ENCODE measurements at regions not wholly inside any gene's neighbourhood (a gene's known extent, or its start where the extent isn't known, plus 50 kb on each side); places are given as distances from the start of the nearest gene placed in this dataset.

GRCh38 chr10:28354511-28354910, 51.6 kb upstream of the MPP7 start:
- Histone ChIP-seq H3K4me3 (ENCODE audit: low read depth, low read length) (no peak overlapping the region), H3K27me3 (ENCODE audit: control insufficient read depth, insufficient read depth, low read length) (no peaks in the 10 kb centered on the region), H3K36me3 (ENCODE audit: control insufficient read depth, insufficient read depth, low read length) (no peaks in the 10 kb centered on the region)
- no peak for TF ChIP-seq CTCF (IDR thresholded peaks at IDR 0.05; ENCODE audit: insufficient read depth, low read length, poor library complexity, severe bottlenecking)
- no peak for DNase-seq (ENCODE audit: low read depth)

GRCh38 chr10:28355376-28355775, 52.5 kb upstream of the MPP7 start:
- H3K27me3 ChIP-seq (ENCODE audit: control insufficient read depth, insufficient read depth, low read length), result no peaks in the 10 kb centered on the region
- TF ChIP-seq CTCF (IDR thresholded peaks at IDR 0.05; ENCODE audit: insufficient read depth, low read length, poor library complexity, severe bottlenecking), result no peak
- no peak overlapping the region for H3K4me3 ChIP-seq (ENCODE audit: low read depth, low read length)
- no peaks in the 10 kb centered on the region for H3K36me3 ChIP-seq (ENCODE audit: control insufficient read depth, insufficient read depth, low read length)
- DNase-seq (ENCODE audit: low read depth), result no peak

- no peaks in the 10 kb centered on the region for H3K27me3 ChIP-seq (ENCODE audit: control insufficient read depth, insufficient read depth, low read length)
- TF ChIP-seq CTCF (IDR thresholded peaks at IDR 0.05; ENCODE audit: insufficient read depth, low read length, poor library complexity, severe bottlenecking), result no peak
- no peak for DNase-seq (ENCODE audit: low read depth)
- H3K36me3 ChIP-seq (ENCODE audit: control insufficient read depth, insufficient read depth, low read length), result no peaks in the 10 kb centered on the region
- H3K4me3 ChIP-seq (ENCODE audit: low read depth, low read length), result no peak overlapping the region
These were observed 56.5 kb upstream of the MPP7 start for GRCh38 chr10:28359334-28359733.

GRCh38 chr10:28360175-28360574, 57.3 kb upstream of the MPP7 start:
- Histone ChIP-seq H3K27me3 (ENCODE audit: control insufficient read depth, insufficient read depth, low read length) (no peaks in the 10 kb centered on the region), H3K4me3 (ENCODE audit: low read depth, low read length) (no peak overlapping the region), H3K36me3 (ENCODE audit: control insufficient read depth, insufficient read depth, low read length) (no peaks in the 10 kb centered on the region)
- no peak for DNase-seq (ENCODE audit: low read depth)
- TF ChIP-seq CTCF (IDR thresholded peaks at IDR 0.05; ENCODE audit: insufficient read depth, low read length, poor library complexity, severe bottlenecking), result no peak

- Histone ChIP-seq H3K27me3 (ENCODE audit: control insufficient read depth, insufficient read depth, low read length) (no peaks in the 10 kb centered on the region), H3K4me3 (ENCODE audit: low read depth, low read length) (no peak overlapping the region), H3K36me3 (ENCODE audit: control insufficient read depth, insufficient read depth, low read length) (no peaks in the 10 kb centered on the region)
- TF ChIP-seq CTCF (IDR thresholded peaks at IDR 0.05; ENCODE audit: insufficient read depth, low read length, poor library complexity, severe bottlenecking), result no peak
- no peak for DNase-seq (ENCODE audit: low read depth)
These were observed 60.5 kb upstream of the MPP7 start for GRCh38 chr10:28363376-28363775.

- TF ChIP-seq CTCF (IDR thresholded peaks at IDR 0.05; ENCODE audit: insufficient read depth, low read length, poor library complexity, severe bottlenecking), result no peak
- Histone ChIP-seq H3K4me3 (ENCODE audit: low read depth, low read length) (no peak overlapping the region), H3K27me3 (ENCODE audit: control insufficient read depth, insufficient read depth, low read length) (no peaks in the 10 kb centered on the region), H3K36me3 (ENCODE audit: control insufficient read depth, insufficient read depth, low read length) (no peaks in the 10 kb centered on the region)
- no peak for DNase-seq (ENCODE audit: low read depth)
These were observed 63.0 kb upstream of the MPP7 start for GRCh38 chr10:28365840-28366239.

All from kidney epithelial cell (primary cell).